OCI-LY7 (cell line): ENCODE measurements at regions not wholly inside any gene's neighbourhood (a gene's known extent, or its start where the extent isn't known, plus 50 kb on each side); places are given as distances from the start of the nearest gene placed in this dataset.

Source experiments
- EZH2phosphoT487 ChIP-seq: fragments of 200-600 bp; sonication (generic); IDR thresholded peaks from 2 replicates; pipeline ENCODE4 v1.6.1; 2018; ENCODE audit warnings: low read depth, borderline replicate concordance, mild to moderate bottlenecking, mixed run types, antibody characterized with exemption, low read length, moderate library complexity, mixed read lengths
- TF ChIP-seq, protein P1 (sequence below): fragments of 200-600 bp; sonication (generic); conservative IDR thresholded peaks from 2 replicates; pipeline ENCODE4 v1.5.1; 2014; ENCODE audit warnings: mild to moderate bottlenecking, antibody characterized with exemption, low read length, moderate library complexity, mixed read lengths

- TF ChIP-seq, protein P1, sequence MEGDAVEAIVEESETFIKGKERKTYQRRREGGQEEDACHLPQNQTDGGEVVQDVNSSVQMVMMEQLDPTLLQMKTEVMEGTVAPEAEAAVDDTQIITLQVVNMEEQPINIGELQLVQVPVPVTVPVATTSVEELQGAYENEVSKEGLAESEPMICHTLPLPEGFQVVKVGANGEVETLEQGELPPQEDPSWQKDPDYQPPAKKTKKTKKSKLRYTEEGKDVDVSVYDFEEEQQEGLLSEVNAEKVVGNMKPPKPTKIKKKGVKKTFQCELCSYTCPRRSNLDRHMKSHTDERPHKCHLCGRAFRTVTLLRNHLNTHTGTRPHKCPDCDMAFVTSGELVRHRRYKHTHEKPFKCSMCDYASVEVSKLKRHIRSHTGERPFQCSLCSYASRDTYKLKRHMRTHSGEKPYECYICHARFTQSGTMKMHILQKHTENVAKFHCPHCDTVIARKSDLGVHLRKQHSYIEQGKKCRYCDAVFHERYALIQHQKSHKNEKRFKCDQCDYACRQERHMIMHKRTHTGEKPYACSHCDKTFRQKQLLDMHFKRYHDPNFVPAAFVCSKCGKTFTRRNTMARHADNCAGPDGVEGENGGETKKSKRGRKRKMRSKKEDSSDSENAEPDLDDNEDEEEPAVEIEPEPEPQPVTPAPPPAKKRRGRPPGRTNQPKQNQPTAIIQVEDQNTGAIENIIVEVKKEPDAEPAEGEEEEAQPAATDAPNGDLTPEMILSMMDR = no peak
- TF ChIP-seq EZH2phosphoT487 = no peak
These were observed 162.9 kb downstream of the NHLRC3 start for GRCh38 chr13:39201180-39201579.
